HepG2 (cell line): ENCODE measurements at regions not wholly inside any gene's neighbourhood (a gene's known extent, or its start where the extent isn't known, plus 50 kb on each side); places are given as distances from the start of the nearest gene placed in this dataset.

Source experiments
- CTCF ChIP-seq: sonication (generic); formaldehyde crosslinking; IDR thresholded peaks from 2 replicates; pipeline ENCODE4 v1.5.0; 2020; ENCODE audit warnings: mild to moderate bottlenecking, missing genetic modification reagents, moderate library complexity
- FOXP1 ChIP-seq, 2 experiments: fragments of 450-650 bp in 1 of 2; IDR thresholded peaks; 2 replicates each; pipeline ENCODE4 v1.6.1; 2017 to 2018; ENCODE audit warnings: antibody characterized with exemption in 1 of 2

- no peak for TF ChIP-seq FOXP1 (IDR thresholded peaks at IDR 0.05)
- TF ChIP-seq FOXP1 (CRISPR knock-in tag; IDR thresholded peaks at IDR 0.05): no peak
- no peak for TF ChIP-seq CTCF (CRISPR knock-in tag)
Measured at GRCh38 chr3:8069471-8069870, 432.2 kb upstream of the LMCD1 start.
